Osteoblast (primary cell): ENCODE measurements at regions not wholly inside any gene's neighbourhood (a gene's known extent, or its start where the extent isn't known, plus 50 kb on each side); places are given as distances from the start of the nearest gene placed in this dataset.
"Not testable (repeated sequence)": the region's sequence is repeated elsewhere in the genome, so short reads cannot be mapped to it uniquely, and the experiment has no call there.

Source experiments
- DNase-seq: peaks from one replicate; pipeline ENCODE4 v3.0.0; 2011; ENCODE audit warnings: low spot score, mixed read lengths; ENCODE audit not compliant: insufficient read length; ENCODE audit errors: missing footprints
- H2AFZ ChIP-seq: 2 replicates; pipeline ENCODE4 v1.6.0; 2011; ENCODE audit warnings: mild to moderate bottlenecking, low read length
- H3K27ac ChIP-seq: 2 replicates; pipeline ENCODE4 v1.5.1; 2011; ENCODE audit warnings: mild to moderate bottlenecking, low read depth, low read length, moderate library complexity
- H3K27me3 ChIP-seq: 2 replicates; pipeline ENCODE4 v1.6.0; 2012; ENCODE audit warnings: mild to moderate bottlenecking, control low read depth, inconsistent platforms, low read length, moderate library complexity; ENCODE audit not compliant: insufficient read depth
- H3K36me3 ChIP-seq: 2 replicates; pipeline ENCODE4 v1.5.1; 2011; ENCODE audit warnings: mild to moderate bottlenecking, low read length, control low read depth, moderate library complexity; ENCODE audit not compliant: insufficient read depth
- H3K4me1 ChIP-seq: 2 replicates; pipeline ENCODE4 v1.5.1; 2011; ENCODE audit warnings: mild to moderate bottlenecking, low read length, control low read depth, moderate library complexity; ENCODE audit not compliant: insufficient read depth
- H3K4me2 ChIP-seq: 2 replicates; pipeline ENCODE4 v1.6.0; 2011; ENCODE audit warnings: mild to moderate bottlenecking, low read length; ENCODE audit not compliant: insufficient read depth
- H3K4me3 ChIP-seq: fragments of 200-600 bp; sonication (generic); 3 replicates; pipeline ENCODE4 v1.5.1; 2012; ENCODE audit warnings: mild to moderate bottlenecking, low read length, inconsistent platforms; ENCODE audit not compliant: insufficient read depth
- H3K79me2 ChIP-seq: 2 replicates; pipeline ENCODE4 v1.6.0; 2012; ENCODE audit warnings: mild to moderate bottlenecking, low read length, control low read depth, inconsistent platforms; ENCODE audit not compliant: insufficient read depth
- H3K9me3 ChIP-seq: 2 replicates; pipeline ENCODE4 v1.5.1; 2011; ENCODE audit warnings: low read depth, low read length, control low read depth
- H4K20me1 ChIP-seq: 2 replicates; pipeline ENCODE4 v1.6.0; 2012; ENCODE audit warnings: mild to moderate bottlenecking, low read length, control low read depth; ENCODE audit not compliant: insufficient read depth
- CTCF ChIP-seq: IDR thresholded peaks from 2 replicates; pipeline ENCODE4 v1.5.1; 2011; ENCODE audit warnings: mild to moderate bottlenecking, low read depth, low read length, moderate library complexity; ENCODE audit errors: extremely low read depth

GRCh38 chr6:16991981-16992629 lies 109.7 kb upstream of the STMND1 start:
- Histone ChIP-seq H3K4me1 (no peaks in the 10 kb centered on the region), H3K27me3 (peaks cover 2% of the 10 kb centered on the region), H3K4me2 (no peak overlapping the region), H3K36me3 (no peaks in the 10 kb centered on the region), H4K20me1 (no peaks in the 10 kb centered on the region), H3K27ac (no peak overlapping the region), H3K9me3 (peaks cover 3% of the 10 kb centered on the region), H3K79me2 (no peaks in the 10 kb centered on the region), H2AFZ (no peak overlapping the region), H3K4me3 (no peak overlapping the region)
- no peak for DNase-seq
- TF ChIP-seq CTCF: no peak

GRCh38 chr6:16989976-16990375 lies 111.9 kb upstream of the STMND1 start:
- not testable (repeated sequence) for H3K79me2 ChIP-seq, H3K9me3 ChIP-seq, H3K4me2 ChIP-seq, H3K36me3 ChIP-seq, DNase-seq, H2AFZ ChIP-seq, H3K27ac ChIP-seq, H3K27me3 ChIP-seq, H3K4me3 ChIP-seq, H4K20me1 ChIP-seq
- H3K4me1 ChIP-seq: peaks cover 12% of the 10 kb centered on the region

- no peak for TF ChIP-seq CTCF
- H3K4me3 ChIP-seq: no peak overlapping the region
- H3K36me3 ChIP-seq: no peaks in the 10 kb centered on the region
- peaks cover 3% of the 10 kb centered on the region for H3K9me3 ChIP-seq
- peaks cover 12% of the 10 kb centered on the region for H3K4me1 ChIP-seq
- no peak overlapping the region for H3K4me2 ChIP-seq
- no peaks in the 10 kb centered on the region for H4K20me1 ChIP-seq
- H3K79me2 ChIP-seq: no peaks in the 10 kb centered on the region
- H2AFZ ChIP-seq: no peak overlapping the region
- no peak overlapping the region for H3K27ac ChIP-seq
- H3K27me3 ChIP-seq: peaks cover 2% of the 10 kb centered on the region
- no peak for DNase-seq
Observed at GRCh38 chr6:16989382-16989781, 112.5 kb upstream of the STMND1 start.

GRCh38 chr6:16987996-16988395 lies 113.9 kb upstream of the STMND1 start:
- DNase-seq: no peak
- Histone ChIP-seq H3K4me2 (no peak overlapping the region), H3K9me3 (peaks cover 3% of the 10 kb centered on the region), H2AFZ (no peak overlapping the region), H3K27ac (no peak overlapping the region), H3K79me2 (no peaks in the 10 kb centered on the region), H3K4me1 (peaks cover 17% of the 10 kb centered on the region), H3K36me3 (no peaks in the 10 kb centered on the region), H3K4me3 (no peak overlapping the region), H3K27me3 (peaks cover 2% of the 10 kb centered on the region), H4K20me1 (no peaks in the 10 kb centered on the region)
- no peak for TF ChIP-seq CTCF
